Stimulated activated CD4-positive, alpha-beta T cell treated with anti-CD3 and anti-CD28 coated beads, Interleukin-1b, Interleukin-23, amount 100 ng/mL, for 24 hours (primary cell): ENCODE measurements at regions not wholly inside any gene's neighbourhood (a gene's known extent, or its start where the extent isn't known, plus 50 kb on each side); places are given as distances from the start of the nearest gene placed in this dataset.

Experiments used
- DNase-seq, 4 experiments: peaks; one replicate each; pipeline ENCODE4 v3.0.0-alpha.2; 2020; ENCODE audit warnings: low read depth in 4 of 4, low spot score in 1 of 4

- DNase-seq, result no peak
These were observed 930.4 kb downstream of the TBC1D22A start for GRCh38 chr22:47692811-47693210.

GRCh38 chr22:47691152-47691895, 928.9 kb downstream of the TBC1D22A start:
- no peak for DNase-seq

- DNase-seq, result no peak
These were observed 928.1 kb downstream of the TBC1D22A start for GRCh38 chr22:47690586-47690985.

GRCh38 chr22:47690166-47690565, 927.7 kb downstream of the TBC1D22A start:
- DNase-seq, result no peak

- no peak for DNase-seq
These were observed 925.3 kb downstream of the TBC1D22A start for GRCh38 chr22:47687776-47688175.

- no peak for DNase-seq
These were observed 924.9 kb downstream of the TBC1D22A start for GRCh38 chr22:47687346-47687655.

- no peak for DNase-seq
These were observed 924.3 kb downstream of the TBC1D22A start for GRCh38 chr22:47686594-47687345.

- DNase-seq, result no peak
These were observed 919.1 kb downstream of the TBC1D22A start for GRCh38 chr22:47681411-47682165.

- DNase-seq, result no peak
These were observed 916.3 kb downstream of the TBC1D22A start for GRCh38 chr22:47678636-47679287.

- no peak for DNase-seq
These were observed 915.6 kb downstream of the TBC1D22A start for GRCh38 chr22:47678048-47678447.

GRCh38 chr22:47676685-47677084, 914.2 kb downstream of the TBC1D22A start:
- DNase-seq, result no peak

- no peak for DNase-seq
These were observed 912.1 kb downstream of the TBC1D22A start for GRCh38 chr22:47674600-47674999.

- DNase-seq, result no peak
These were observed 911.1 kb downstream of the TBC1D22A start for GRCh38 chr22:47673557-47673956.

- DNase-seq, result no peak
These were observed 910.1 kb downstream of the TBC1D22A start for GRCh38 chr22:47672526-47672925.

GRCh38 chr22:47665151-47665550, 902.7 kb downstream of the TBC1D22A start:
- DNase-seq, result no peak

- DNase-seq, result no peak
These were observed 901.5 kb downstream of the TBC1D22A start for GRCh38 chr22:47663615-47664605.

- DNase-seq, result no peak
These were observed 897.2 kb downstream of the TBC1D22A start for GRCh38 chr22:47659467-47660223.

- no peak for DNase-seq
These were observed 895.7 kb downstream of the TBC1D22A start for GRCh38 chr22:47658182-47658581.

- DNase-seq, result no peak
These were observed 894.8 kb downstream of the TBC1D22A start for GRCh38 chr22:47657224-47657623.

GRCh38 chr22:47656806-47657205, 894.4 kb downstream of the TBC1D22A start:
- DNase-seq, result no peak
